Neural progenitor cell (in vitro differentiated cells): ENCODE measurements at regions not wholly inside any gene's neighbourhood (a gene's known extent, or its start where the extent isn't known, plus 50 kb on each side); places are given as distances from the start of the nearest gene placed in this dataset.

Experiments
- DNase-seq: peaks from one replicate; pipeline ENCODE4 v3.0.0-alpha.2; 2016; ENCODE audit warnings: low spot score
- H2AFZ ChIP-seq: fragments of 200-600 bp; sonication (generic); replicated peaks from 2 replicates; pipeline ENCODE4 v1.6.1; 2016; ENCODE audit warnings: antibody characterized with exemption
- H3F3A ChIP-seq: fragments of 200-600 bp; sonication (generic); 2 replicates; pipeline ENCODE4 v1.6.1; 2016; ENCODE audit warnings: antibody characterized with exemption, low read depth
- H3K27ac ChIP-seq: fragments of 200-600 bp; sonication (generic); 2 replicates; pipeline ENCODE4 v1.5.1; 2016; ENCODE audit warnings: mild to moderate bottlenecking
- H3K27me3 ChIP-seq: fragments of 200-600 bp; sonication (generic); 2 replicates; pipeline ENCODE4 v1.6.1; 2016; ENCODE audit warnings: mild to moderate bottlenecking, moderate library complexity
- H3K36me3 ChIP-seq: fragments of 200-600 bp; sonication (generic); 2 replicates; pipeline ENCODE4 v1.5.1; 2016
- H3K4me1 ChIP-seq: fragments of 200-600 bp; sonication (generic); 2 replicates; pipeline ENCODE4 v1.6.1; 2016; ENCODE audit warnings: mixed run types
- H3K4me2 ChIP-seq: fragments of 200-600 bp; sonication (generic); 2 replicates; pipeline ENCODE4 v1.6.1; 2016
- H3K4me3 ChIP-seq: fragments of 200-600 bp; sonication (generic); 2 replicates; pipeline ENCODE4 v1.5.1; 2016
- H3K79me2 ChIP-seq: fragments of 200-600 bp; sonication (generic); 2 replicates; pipeline ENCODE4 v1.6.1; 2016; ENCODE audit warnings: low read depth
- H3K9ac ChIP-seq: fragments of 200-600 bp; sonication (generic); 2 replicates; pipeline ENCODE4 v1.6.1; 2016
- H3K9me3 ChIP-seq: fragments of 200-600 bp; sonication (generic); 2 replicates; pipeline ENCODE4 v1.5.1; 2016; ENCODE audit warnings: low read depth
- H4K20me1 ChIP-seq: fragments of 200-600 bp; sonication (generic); 2 replicates; pipeline ENCODE4 v1.6.1; 2016; ENCODE audit warnings: low read depth
- H3K27ac Mint-ChIP-seq: 3 replicates; pipeline ENCODE4 v1.8.0; 2021; ENCODE audit warnings: mixed read lengths
- H3K27me3 Mint-ChIP-seq: 2 replicates; pipeline ENCODE4 v1.8.0; 2022; ENCODE audit warnings: low read depth, mild to moderate bottlenecking, inconsistent platforms, moderate library complexity, mixed read lengths; ENCODE audit not compliant: insufficient read depth
- H3K36me3 Mint-ChIP-seq: 3 replicates; pipeline ENCODE4 v1.8.0; 2021; ENCODE audit warnings: mixed read lengths
- H3K4me1 Mint-ChIP-seq: 3 replicates; pipeline ENCODE4 v1.8.0; 2021; ENCODE audit warnings: mixed read lengths
- H3K4me3 Mint-ChIP-seq: 3 replicates; pipeline ENCODE4 v1.8.0; 2021; ENCODE audit warnings: mild to moderate bottlenecking, moderate library complexity, mixed read lengths
- H3K9me3 Mint-ChIP-seq: 3 replicates; pipeline ENCODE4 v1.8.0; 2020; ENCODE audit warnings: mixed read lengths
- CTCF ChIP-seq: fragments of 200-600 bp; sonication (generic); IDR thresholded peaks from 2 replicates; pipeline ENCODE4 v1.5.1; 2017; ENCODE audit warnings: antibody characterized with exemption, mild to moderate bottlenecking
- EZH2 ChIP-seq: fragments of 200-600 bp; sonication (generic); IDR thresholded peaks from 2 replicates; pipeline ENCODE4 v1.6.1; 2017; ENCODE audit warnings: antibody characterized with exemption, mild to moderate bottlenecking, moderate library complexity
- EZH2phosphoT487 ChIP-seq: fragments of 200-600 bp; sonication (generic); IDR thresholded peaks from 2 replicates; pipeline ENCODE4 v1.6.1; 2017; ENCODE audit warnings: antibody characterized with exemption

DNA sequence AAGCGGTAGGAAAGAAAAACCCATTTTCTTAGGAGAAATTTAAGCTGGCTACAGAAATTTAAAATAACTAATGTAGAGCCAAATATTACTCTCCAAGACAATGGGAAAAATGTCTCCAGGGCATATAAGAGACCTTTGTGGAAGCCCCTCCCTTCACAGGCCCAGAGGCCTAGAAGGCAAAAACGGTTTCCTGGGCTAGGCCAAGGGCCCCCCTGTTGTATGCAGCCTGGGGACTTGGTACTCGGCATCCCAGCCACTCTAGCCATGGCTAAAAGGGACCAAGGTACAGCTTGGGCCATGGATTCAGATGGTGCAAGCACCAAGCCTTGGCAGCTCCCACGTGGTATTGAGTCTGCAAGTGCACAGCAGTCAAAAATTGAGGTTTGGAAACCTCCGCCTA is 90.1 kb downstream of the CGGBP1 start:
- Mint-ChIP-seq H3K27me3 (no peaks in the 10 kb centered on the region), H3K36me3 (no peaks in the 10 kb centered on the region), H3K4me1 (no peaks in the 10 kb centered on the region)

DNA sequence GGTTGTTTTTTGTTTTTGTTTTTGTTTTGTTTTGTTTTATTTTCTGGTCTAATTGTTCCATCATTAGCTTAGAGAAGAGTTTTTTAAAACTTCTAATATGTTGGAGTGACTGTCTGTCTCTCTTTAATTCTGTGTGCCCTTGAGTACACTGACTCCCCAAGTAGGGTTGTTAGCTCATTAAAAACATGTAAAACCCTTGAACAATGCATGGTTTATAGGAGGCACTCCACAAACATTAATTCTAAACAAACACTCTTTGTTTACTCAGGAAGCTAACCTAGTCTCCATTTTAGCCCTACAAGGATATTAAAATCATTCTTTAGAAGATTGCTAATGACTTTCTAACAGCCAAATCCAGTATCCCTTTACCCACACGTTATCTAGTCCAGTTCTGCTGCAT is 100.5 kb downstream of the CGGBP1 start:
- Mint-ChIP-seq H3K27me3 (no peaks in the 10 kb centered on the region), H3K36me3 (no peaks in the 10 kb centered on the region), H3K27ac (no peak overlapping the region), H3K9me3 (no peaks in the 10 kb centered on the region), H3K4me1 (no peaks in the 10 kb centered on the region), H3K4me3 (no peak overlapping the region)
- Histone ChIP-seq H3K27me3 (no peaks in the 10 kb centered on the region), H3K36me3 (no peaks in the 10 kb centered on the region), H3K4me2 (no peak overlapping the region), H3K4me1 (no peaks in the 10 kb centered on the region), H3K9me3 (no peaks in the 10 kb centered on the region), H4K20me1 (no peaks in the 10 kb centered on the region), H2AFZ (no peak overlapping the region), H3K27ac (no peak overlapping the region), H3K4me3 (no peak overlapping the region), H3F3A (no peaks in the 10 kb centered on the region), H3K79me2 (no peaks in the 10 kb centered on the region), H3K9ac (no peak overlapping the region)
- DNase-seq, result no peak
- TF ChIP-seq CTCF (no peak), EZH2 (no peak), EZH2phosphoT487 (no peak)

More for the DNA sequence above, 90.1 kb downstream of the CGGBP1 start:
- H2AFZ ChIP-seq, result no peak overlapping the region
- TF ChIP-seq EZH2phosphoT487, result no peak
- TF ChIP-seq CTCF, result no peak
- TF ChIP-seq EZH2, result no peak
- no peaks in the 10 kb centered on the region for H3K9me3 ChIP-seq
- H3K27ac ChIP-seq, result no peak overlapping the region
- no peaks in the 10 kb centered on the region for H4K20me1 ChIP-seq
- Mint-ChIP-seq H3K27ac (no peak overlapping the region), H3K9me3 (peaks cover 2% of the 10 kb centered on the region), H3K4me3 (no peak overlapping the region)
- H3K4me1 ChIP-seq, result no peaks in the 10 kb centered on the region
- H3K9ac ChIP-seq, result no peak overlapping the region
- no peak overlapping the region for H3K4me2 ChIP-seq
- no peak overlapping the region for H3K4me3 ChIP-seq
- H3F3A ChIP-seq, result no peaks in the 10 kb centered on the region
- DNase-seq, result no peak
- H3K79me2 ChIP-seq, result no peaks in the 10 kb centered on the region
- no peaks in the 10 kb centered on the region for H3K36me3 ChIP-seq
- no peaks in the 10 kb centered on the region for H3K27me3 ChIP-seq

DNA sequence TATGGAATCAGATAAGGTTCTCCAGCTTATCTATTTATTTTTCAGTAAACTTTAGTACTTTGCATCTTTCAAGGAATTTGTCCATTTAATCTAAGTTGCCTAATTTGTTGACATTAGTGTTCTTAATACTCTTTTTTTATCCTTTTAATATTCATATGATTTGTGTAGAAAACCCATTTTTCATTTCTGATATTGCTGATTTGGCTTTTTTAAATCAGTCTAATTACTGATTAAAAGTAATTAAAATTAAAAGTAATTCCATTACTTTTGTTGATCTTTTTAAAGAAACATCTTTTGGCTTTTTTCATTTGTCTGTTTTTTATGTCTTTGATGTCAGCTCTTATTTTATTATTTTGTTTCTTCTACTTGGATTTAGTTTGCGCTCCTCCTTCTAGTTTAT is 101.2 kb downstream of the CGGBP1 start:
- H2AFZ ChIP-seq, result no peak overlapping the region
- no peak overlapping the region for H3K4me3 ChIP-seq
- Mint-ChIP-seq H3K9me3 (no peaks in the 10 kb centered on the region), H3K36me3 (no peaks in the 10 kb centered on the region), H3K4me3 (no peak overlapping the region), H3K27me3 (no peaks in the 10 kb centered on the region), H3K27ac (no peak overlapping the region), H3K4me1 (no peaks in the 10 kb centered on the region)
- no peak overlapping the region for H3K4me2 ChIP-seq
- H3K4me1 ChIP-seq, result no peaks in the 10 kb centered on the region
- DNase-seq, result no peak
- H3F3A ChIP-seq, result no peaks in the 10 kb centered on the region
- H3K9ac ChIP-seq, result no peak overlapping the region
- TF ChIP-seq EZH2 (no peak), CTCF (no peak), EZH2phosphoT487 (no peak)
- H3K27ac ChIP-seq, result no peak overlapping the region
- H3K79me2 ChIP-seq, result no peaks in the 10 kb centered on the region
- H3K36me3 ChIP-seq, result no peaks in the 10 kb centered on the region
- no peaks in the 10 kb centered on the region for H3K9me3 ChIP-seq
- no peaks in the 10 kb centered on the region for H4K20me1 ChIP-seq
- no peaks in the 10 kb centered on the region for H3K27me3 ChIP-seq

GRCh38 chr3:87949879-87950208 is 109.0 kb downstream of the CGGBP1 start:
- H3K27ac ChIP-seq, result no peak overlapping the region
- H3K4me3 Mint-ChIP-seq, result no peak overlapping the region

More at GRCh38 chr3:87949879-87950208, 109.0 kb downstream of the CGGBP1 start:
- Histone ChIP-seq H3K27me3 (no peaks in the 10 kb centered on the region), H3K4me3 (no peak overlapping the region), H3K9ac (no peak overlapping the region), H2AFZ (no peak overlapping the region), H3K9me3 (no peaks in the 10 kb centered on the region), H4K20me1 (no peaks in the 10 kb centered on the region), H3K36me3 (no peaks in the 10 kb centered on the region), H3K4me2 (no peak overlapping the region), H3K4me1 (no peaks in the 10 kb centered on the region), H3F3A (no peaks in the 10 kb centered on the region), H3K79me2 (no peaks in the 10 kb centered on the region)
- Mint-ChIP-seq H3K4me1 (no peaks in the 10 kb centered on the region), H3K36me3 (no peaks in the 10 kb centered on the region), H3K27ac (no peak overlapping the region), H3K27me3 (no peaks in the 10 kb centered on the region), H3K9me3 (no peaks in the 10 kb centered on the region)
- no peak for DNase-seq
- TF ChIP-seq CTCF, result no peak
- TF ChIP-seq EZH2, result no peak
- no peak for TF ChIP-seq EZH2phosphoT487
